PC-3 (cell line): ENCODE measurements at regions not wholly inside any gene's neighbourhood (a gene's known extent, or its start where the extent isn't known, plus 50 kb on each side); places are given as distances from the start of the nearest gene placed in this dataset.
"Not testable (repeated sequence)": the region's sequence is repeated elsewhere in the genome, so short reads cannot be mapped to it uniquely, and the experiment has no call there.

Experiments used
- ATAC-seq: fragments of 200-7000 bp; cut with Tn5 transposase; 2 replicates; pipeline ENCODE4 v1.9.1; 2020; ENCODE audit warnings: mild to moderate bottlenecking, moderate library complexity
- BruUV-seq: library from RNA; stranded (reverse); fragments of 400-500 nt; replicated peaks from 2 replicates; lab custom pipeline; 2021; lab: Mats Ljungman, UMichigan
- CTCF ChIA-PET: fragments of 300-600 bp; sonication (Branson Sonifier 250); formaldehyde crosslinking; loops from one replicate; lab custom pipeline; 2022; ENCODE audit warnings: antibody characterized with exemption; lab: Charles Lee
- POLR2A ChIA-PET: fragments of 300-600 bp; sonication (Branson Sonifier 250); formaldehyde crosslinking; loops from one replicate; lab custom pipeline; 2022; ENCODE audit warnings: antibody characterized with exemption; ENCODE audit not compliant: unreplicated experiment; lab: Charles Lee
- DNase-seq: peaks from one replicate; pipeline ENCODE4 v3.0.0-alpha.2; 2015
- H2AFZ ChIP-seq: fragments of 300-600 bp; sonication (generic); 2 replicates; pipeline ENCODE4 v1.6.0; 2016; ENCODE audit warnings: antibody characterized with exemption, low read length
- H3F3A ChIP-seq: fragments of 300-600 bp; sonication (generic); one replicate; pipeline ENCODE4 v1.6.0; 2017; ENCODE audit warnings: antibody characterized with exemption, low read length, control low read depth, mild to moderate bottlenecking; ENCODE audit not compliant: unreplicated experiment
- H3K27ac ChIP-seq: fragments of 300-600 bp; sonication (generic); 2 replicates; pipeline ENCODE4 v1.5.1; 2016; ENCODE audit warnings: mild to moderate bottlenecking, low read length
- H3K27me3 ChIP-seq: fragments of 300-600 bp; sonication (generic); 2 replicates; pipeline ENCODE4 v1.6.1; 2016; ENCODE audit warnings: low read length, mixed read lengths
- H3K36me3 ChIP-seq: fragments of 300-600 bp; sonication (generic); 2 replicates; pipeline ENCODE4 v1.6.1; 2016; ENCODE audit warnings: low read depth, mixed run types, low read length, mixed read lengths
- H3K4me1 ChIP-seq: fragments of 300-600 bp; sonication (generic); 2 replicates; pipeline ENCODE4 v1.5.1; 2016; ENCODE audit warnings: low read length; ENCODE audit not compliant: insufficient read depth
- H3K4me2 ChIP-seq: fragments of 300-600 bp; sonication (generic); 2 replicates; pipeline ENCODE4 v1.6.0; 2016; ENCODE audit warnings: low read length
- H3K4me3 ChIP-seq: fragments of 300-600 bp; sonication (generic); 2 replicates; pipeline ENCODE4 v1.5.1; 2016; ENCODE audit warnings: mild to moderate bottlenecking, low read length, mixed read lengths
- H3K79me2 ChIP-seq: fragments of 300-600 bp; sonication (generic); 2 replicates; pipeline ENCODE4 v1.6.1; 2017; ENCODE audit warnings: low read length, mixed read lengths
- H3K9ac ChIP-seq: fragments of 300-600 bp; sonication (generic); 2 replicates; pipeline ENCODE4 v1.6.0; 2016; ENCODE audit warnings: mild to moderate bottlenecking, low read length
- H3K9me2 ChIP-seq: fragments of 300-600 bp; sonication (generic); replicated peaks from 2 replicates; pipeline ENCODE4 v1.6.1; 2016; ENCODE audit warnings: mixed run types, low read length, mixed read lengths
- H3K9me3 ChIP-seq: fragments of 300-600 bp; sonication (generic); 2 replicates; pipeline ENCODE4 v1.6.1; 2016; ENCODE audit warnings: low read length, mixed read lengths
- H4K20me1 ChIP-seq: fragments of 300-600 bp; sonication (generic); 2 replicates; pipeline ENCODE4 v1.6.1; 2016; ENCODE audit warnings: low read length, mixed read lengths
- EZH2 ChIP-seq: fragments of 300-600 bp; sonication (generic); IDR thresholded peaks from one replicate; pipeline ENCODE4 v1.6.1; 2017; ENCODE audit warnings: antibody characterized with exemption, mild to moderate bottlenecking, low read length; ENCODE audit not compliant: unreplicated experiment
- EZH2phosphoT487 ChIP-seq: fragments of 300-600 bp; sonication (generic); IDR thresholded peaks from 2 replicates; pipeline ENCODE4 v1.6.1; 2018; ENCODE audit warnings: mild to moderate bottlenecking, antibody characterized with exemption, low read length, borderline replicate concordance
- intact Hi-C: fragments of 100-400 bp; cut with micrococcal nuclease; formaldehyde crosslinking; loops from 2 replicates; pipeline ENCODE4 v1.9.0; 2023
- TF ChIP-seq, protein P1 (sequence below): fragments of 300-600 bp; sonication (generic); conservative IDR thresholded peaks from 2 replicates; pipeline ENCODE4 v1.5.1; 2017; ENCODE audit warnings: antibody characterized with exemption, low read depth, mild to moderate bottlenecking, low read length

DNA sequence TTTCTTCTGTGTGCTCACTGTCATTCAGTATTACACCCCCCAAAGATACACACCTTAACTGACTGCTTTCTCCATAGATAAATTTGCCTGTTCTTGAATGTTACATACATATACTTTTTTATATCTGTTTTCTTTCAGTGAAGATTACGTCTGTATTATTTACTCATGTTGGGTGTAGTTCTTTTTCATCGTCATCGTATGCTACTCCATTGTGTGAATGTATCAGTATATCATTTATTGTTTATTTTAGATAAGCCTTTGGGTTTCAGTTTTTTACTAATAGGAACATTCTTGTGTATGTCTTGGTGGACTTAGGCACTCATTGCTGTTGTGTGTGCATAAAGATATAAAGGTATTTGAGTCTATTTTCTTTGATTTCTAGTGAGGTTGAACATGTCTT lies 64.4 kb downstream of the SEPTIN7 start:
- no peaks in the 10 kb centered on the region; the same call in none of the 2 replicates for H3K36me3 ChIP-seq
- intact Hi-C loops: no loop called here
- no peak overlapping the region for H2AFZ ChIP-seq
- DNase-seq: no peak
- no peak overlapping the region for H3K4me2 ChIP-seq
- no peaks in the 10 kb centered on the region for H3K27me3 ChIP-seq
- TF ChIP-seq EZH2: no peak
- TF ChIP-seq, protein P1, sequence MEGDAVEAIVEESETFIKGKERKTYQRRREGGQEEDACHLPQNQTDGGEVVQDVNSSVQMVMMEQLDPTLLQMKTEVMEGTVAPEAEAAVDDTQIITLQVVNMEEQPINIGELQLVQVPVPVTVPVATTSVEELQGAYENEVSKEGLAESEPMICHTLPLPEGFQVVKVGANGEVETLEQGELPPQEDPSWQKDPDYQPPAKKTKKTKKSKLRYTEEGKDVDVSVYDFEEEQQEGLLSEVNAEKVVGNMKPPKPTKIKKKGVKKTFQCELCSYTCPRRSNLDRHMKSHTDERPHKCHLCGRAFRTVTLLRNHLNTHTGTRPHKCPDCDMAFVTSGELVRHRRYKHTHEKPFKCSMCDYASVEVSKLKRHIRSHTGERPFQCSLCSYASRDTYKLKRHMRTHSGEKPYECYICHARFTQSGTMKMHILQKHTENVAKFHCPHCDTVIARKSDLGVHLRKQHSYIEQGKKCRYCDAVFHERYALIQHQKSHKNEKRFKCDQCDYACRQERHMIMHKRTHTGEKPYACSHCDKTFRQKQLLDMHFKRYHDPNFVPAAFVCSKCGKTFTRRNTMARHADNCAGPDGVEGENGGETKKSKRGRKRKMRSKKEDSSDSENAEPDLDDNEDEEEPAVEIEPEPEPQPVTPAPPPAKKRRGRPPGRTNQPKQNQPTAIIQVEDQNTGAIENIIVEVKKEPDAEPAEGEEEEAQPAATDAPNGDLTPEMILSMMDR: no peak
- ChIA-PET POLR2A (no interaction called here), CTCF (no interaction called here)
- H3K4me1 ChIP-seq: no peaks in the 10 kb centered on the region
- no TSS peak for BruUV-seq
- H3K79me2 ChIP-seq: peaks cover 19% of the 10 kb centered on the region
- ATAC-seq: no peak
- no peaks in the 10 kb centered on the region for H3K9me2 ChIP-seq
- H3K9ac ChIP-seq: no peak overlapping the region
- no peak overlapping the region for H3K27ac ChIP-seq
- H4K20me1 ChIP-seq: peaks cover 3% of the 10 kb centered on the region; the same call in 1 of the 2 replicates
- H3F3A ChIP-seq: no peaks in the 10 kb centered on the region
- H3K9me3 ChIP-seq: no peaks in the 10 kb centered on the region
- no peak overlapping the region for H3K4me3 ChIP-seq

DNA sequence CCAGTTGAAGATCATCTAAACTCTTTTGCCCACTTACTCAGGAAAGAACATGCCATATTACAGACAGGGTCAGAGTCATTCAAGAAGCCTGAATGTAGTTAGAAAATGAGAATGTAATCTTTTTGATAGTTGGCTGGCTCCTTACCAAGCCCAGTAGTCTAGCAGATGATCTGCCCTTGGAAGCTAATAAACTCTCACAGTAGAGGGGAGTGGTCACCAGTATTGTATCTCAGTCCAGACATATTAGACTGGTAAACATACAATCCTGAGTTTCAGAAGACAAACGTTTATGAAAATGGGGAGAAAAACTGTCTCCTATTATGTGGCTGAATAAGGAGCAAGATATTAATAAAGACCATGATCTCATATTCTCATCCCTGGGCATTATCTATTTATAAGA lies 65.3 kb downstream of the SEPTIN7 start:
- DNase-seq (no peak), ATAC-seq (no peak)
- no peaks in the 10 kb centered on the region for H4K20me1 ChIP-seq
- no peak overlapping the region for H3K4me2 ChIP-seq
- no peak overlapping the region for H2AFZ ChIP-seq
- TF ChIP-seq EZH2 (no peak), EZH2phosphoT487 (no peak)
- TF ChIP-seq, protein P1: no peak
- H3K79me2 ChIP-seq: peaks cover 10% of the 10 kb centered on the region
- intact Hi-C loops: no loop called here
- no peaks in the 10 kb centered on the region for H3K9me3 ChIP-seq
- BruUV-seq: no TSS peak
- H3K27me3 ChIP-seq: no peaks in the 10 kb centered on the region
- H3K4me1 ChIP-seq: no peaks in the 10 kb centered on the region
- H3K9ac ChIP-seq: no peak overlapping the region
- no peaks in the 10 kb centered on the region for H3K9me2 ChIP-seq
- ChIA-PET CTCF (no interaction called here), POLR2A (no interaction called here)
- H3K27ac ChIP-seq: no peak overlapping the region
- no peaks in the 10 kb centered on the region; the same call in none of the 2 replicates for H3K36me3 ChIP-seq
- H3F3A ChIP-seq: no peaks in the 10 kb centered on the region
- H3K4me3 ChIP-seq: no peak overlapping the region

DNA sequence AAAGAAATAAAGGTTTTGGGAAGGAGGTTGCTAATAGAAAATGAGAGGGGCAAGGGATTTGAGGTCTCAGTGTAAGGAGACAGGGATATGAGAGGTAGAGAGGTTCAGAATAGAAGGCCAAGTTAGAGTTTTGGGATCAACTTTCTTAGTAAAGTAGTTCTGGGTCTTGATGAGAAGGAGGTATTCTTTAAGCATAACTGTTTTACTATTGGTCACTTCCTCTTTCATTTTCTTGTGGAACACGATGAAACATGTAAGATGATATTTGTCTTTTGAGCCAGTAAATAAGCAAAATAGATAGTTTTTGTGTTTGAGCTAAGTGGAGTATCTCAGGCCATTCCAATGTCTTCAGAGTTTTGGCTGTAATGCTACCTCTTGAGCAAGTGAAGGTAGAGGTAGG lies 68.3 kb downstream of the SEPTIN7 start:
- H3K9me3 ChIP-seq, DNase-seq, H3K27ac ChIP-seq, ATAC-seq, H3K4me1 ChIP-seq, H3K9ac ChIP-seq, BruUV-seq, H3K27me3 ChIP-seq, H3K79me2 ChIP-seq, H3F3A ChIP-seq, H3K36me3 ChIP-seq, H3K4me3 ChIP-seq, H4K20me1 ChIP-seq, POLR2A ChIA-PET, CTCF ChIA-PET, intact Hi-C loops, H3K4me2 ChIP-seq, H3K9me2 ChIP-seq, H2AFZ ChIP-seq: not testable (repeated sequence)
